MM.1S (cell line): ENCODE measurements at regions not wholly inside any gene's neighbourhood (a gene's known extent, or its start where the extent isn't known, plus 50 kb on each side); places are given as distances from the start of the nearest gene placed in this dataset.

ENCODE experiments used
- DNase-seq: peaks from one replicate; pipeline ENCODE4 v3.0.0-alpha.2; 2015
- H2AFZ ChIP-seq: fragments of 300-600 bp; sonication (generic); 2 replicates; pipeline ENCODE4 v1.6.0; 2016; ENCODE audit warnings: antibody characterized with exemption, low read length
- H3F3A ChIP-seq: fragments of 300-600 bp; sonication (generic); 2 replicates; pipeline ENCODE4 v1.6.1; 2016; ENCODE audit warnings: mild to moderate bottlenecking, antibody characterized with exemption, low read length, moderate library complexity, mixed read lengths; ENCODE audit not compliant: insufficient read depth
- H3K27ac ChIP-seq: fragments of 300-600 bp; sonication (generic); 2 replicates; pipeline ENCODE4 v1.5.1; 2016; ENCODE audit warnings: mild to moderate bottlenecking, low read length
- H3K27me3 ChIP-seq: fragments of 300-600 bp; sonication (generic); replicated peaks from 2 replicates; pipeline ENCODE4 v1.6.0; 2016; ENCODE audit warnings: low read length; ENCODE audit not compliant: insufficient read depth
- H3K36me3 ChIP-seq: fragments of 300-600 bp; sonication (generic); replicated peaks from 2 replicates; pipeline ENCODE4 v1.6.1; 2016; ENCODE audit warnings: mild to moderate bottlenecking, low read length, mixed read lengths; ENCODE audit not compliant: insufficient read depth
- H3K4me1 ChIP-seq: fragments of 300-600 bp; sonication (generic); 2 replicates; pipeline ENCODE4 v1.6.1; 2016; ENCODE audit warnings: low read length, mixed read lengths
- H3K4me2 ChIP-seq: fragments of 300-600 bp; sonication (generic); 2 replicates; pipeline ENCODE4 v1.6.0; 2016; ENCODE audit warnings: low read depth, low read length
- H3K4me3 ChIP-seq: fragments of 300-600 bp; sonication (generic); 2 replicates; pipeline ENCODE4 v1.5.1; 2016; ENCODE audit warnings: low read length, mixed read lengths
- H3K79me2 ChIP-seq: fragments of 300-600 bp; sonication (generic); 2 replicates; pipeline ENCODE4 v1.6.1; 2016; ENCODE audit warnings: mixed run types, low read length, mixed read lengths
- H3K9ac ChIP-seq: fragments of 300-600 bp; sonication (generic); 2 replicates; pipeline ENCODE4 v1.6.1; 2016; ENCODE audit warnings: low read length, mixed read lengths
- H3K9me2 ChIP-seq: fragments of 300-600 bp; sonication (generic); replicated peaks from 2 replicates; pipeline ENCODE4 v1.6.1; 2016; ENCODE audit warnings: mild to moderate bottlenecking, low read length, mixed read lengths; ENCODE audit not compliant: insufficient read depth
- H3K9me3 ChIP-seq: fragments of 300-600 bp; sonication (generic); replicated peaks from 2 replicates; pipeline ENCODE4 v1.6.1; 2016; ENCODE audit warnings: mild to moderate bottlenecking, low read length, mixed read lengths; ENCODE audit not compliant: insufficient read depth
- H4K20me1 ChIP-seq: fragments of 300-600 bp; sonication (generic); 2 replicates; pipeline ENCODE4 v1.6.1; 2016; ENCODE audit warnings: mild to moderate bottlenecking, low read length, moderate library complexity, mixed read lengths; ENCODE audit not compliant: insufficient read depth
- EZH2 ChIP-seq: fragments of 300-600 bp; sonication (generic); optimal IDR thresholded peaks from 2 replicates; pipeline ENCODE3; 2017; ENCODE audit warnings: low read depth, mild to moderate bottlenecking, antibody characterized with exemption, low read length, mixed read lengths
- EZH2phosphoT487 ChIP-seq: fragments of 300-600 bp; sonication (generic); IDR thresholded peaks from 2 replicates; pipeline ENCODE4 v1.6.1; 2018; ENCODE audit warnings: antibody characterized with exemption, low read length
- TF ChIP-seq, protein P1 (sequence below): fragments of 300-600 bp; sonication (generic); IDR thresholded peaks from 2 replicates; pipeline ENCODE4 v1.5.1; 2016; ENCODE audit warnings: antibody characterized with exemption, low read length, mixed read lengths

DNA sequence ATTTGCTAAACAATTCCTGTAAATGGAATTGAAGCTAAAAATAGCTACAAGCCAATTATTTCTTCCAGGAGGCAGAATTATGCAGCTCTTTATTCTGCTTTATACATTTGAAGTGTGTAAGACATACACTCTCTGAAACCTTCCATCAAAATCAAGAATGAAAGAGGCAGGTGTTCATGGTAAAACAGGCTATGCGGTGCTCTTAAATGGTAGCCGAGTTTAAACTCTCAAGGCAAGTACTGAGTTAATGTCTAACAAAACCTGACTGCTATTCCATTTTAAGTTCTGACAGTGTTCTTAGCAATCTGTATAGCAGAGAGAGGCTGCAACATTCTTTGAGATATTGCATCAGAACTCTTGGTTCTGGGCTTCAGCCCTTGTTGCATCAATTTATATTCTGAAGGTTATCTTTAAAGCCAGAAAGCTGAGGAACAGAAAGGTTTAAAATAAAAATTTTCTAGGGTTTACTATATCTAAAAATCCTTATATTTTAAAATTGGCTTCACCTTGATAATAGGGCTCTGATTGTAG, 248.3 kb upstream of the CCNG1 start:
- Histone ChIP-seq H3K27ac (peak overlapping the region; percentile 89), H3K4me2 (peak overlapping the region; percentile 65), H3K9me2 (no peaks in the 10 kb centered on the region), H3K4me3 (no peak overlapping the region), H3F3A (peaks cover 31% of the 10 kb centered on the region), H3K36me3 (no peaks in the 10 kb centered on the region), H3K4me1 (peaks cover 37% of the 10 kb centered on the region), H3K9me3 (no peaks in the 10 kb centered on the region), H3K79me2 (no peaks in the 10 kb centered on the region), H3K27me3 (no peaks in the 10 kb centered on the region), H3K9ac (peak overlapping the region; percentile 26; the same call in 1 of the 2 replicates), H4K20me1 (no peaks in the 10 kb centered on the region), H2AFZ (no peak overlapping the region)
- DNase-seq = peak; percentile 53
- no peak for TF ChIP-seq EZH2phosphoT487
- TF ChIP-seq EZH2 = no peak
- TF ChIP-seq, protein P1, sequence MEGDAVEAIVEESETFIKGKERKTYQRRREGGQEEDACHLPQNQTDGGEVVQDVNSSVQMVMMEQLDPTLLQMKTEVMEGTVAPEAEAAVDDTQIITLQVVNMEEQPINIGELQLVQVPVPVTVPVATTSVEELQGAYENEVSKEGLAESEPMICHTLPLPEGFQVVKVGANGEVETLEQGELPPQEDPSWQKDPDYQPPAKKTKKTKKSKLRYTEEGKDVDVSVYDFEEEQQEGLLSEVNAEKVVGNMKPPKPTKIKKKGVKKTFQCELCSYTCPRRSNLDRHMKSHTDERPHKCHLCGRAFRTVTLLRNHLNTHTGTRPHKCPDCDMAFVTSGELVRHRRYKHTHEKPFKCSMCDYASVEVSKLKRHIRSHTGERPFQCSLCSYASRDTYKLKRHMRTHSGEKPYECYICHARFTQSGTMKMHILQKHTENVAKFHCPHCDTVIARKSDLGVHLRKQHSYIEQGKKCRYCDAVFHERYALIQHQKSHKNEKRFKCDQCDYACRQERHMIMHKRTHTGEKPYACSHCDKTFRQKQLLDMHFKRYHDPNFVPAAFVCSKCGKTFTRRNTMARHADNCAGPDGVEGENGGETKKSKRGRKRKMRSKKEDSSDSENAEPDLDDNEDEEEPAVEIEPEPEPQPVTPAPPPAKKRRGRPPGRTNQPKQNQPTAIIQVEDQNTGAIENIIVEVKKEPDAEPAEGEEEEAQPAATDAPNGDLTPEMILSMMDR = no peak

DNA sequence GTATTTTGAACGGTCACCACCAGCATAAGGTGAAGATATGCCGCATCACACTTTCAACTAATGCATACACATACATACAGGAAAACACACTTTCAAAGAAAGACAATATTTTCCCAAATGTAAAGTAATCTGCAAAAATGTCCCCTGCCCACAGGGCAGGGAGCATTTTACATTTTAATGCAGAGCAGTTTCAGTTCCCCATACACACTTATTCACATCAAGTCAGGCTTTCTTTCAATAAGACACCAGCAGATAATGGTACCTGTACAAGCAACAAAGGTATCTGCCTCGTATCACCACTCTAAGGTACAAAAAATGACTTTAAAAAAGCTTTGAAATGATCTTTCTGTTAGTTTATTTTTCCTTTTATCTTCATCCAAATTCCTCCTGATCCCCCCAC, 247.1 kb upstream of the CCNG1 start:
- H3K9me3 ChIP-seq = no peaks in the 10 kb centered on the region
- H4K20me1 ChIP-seq = no peaks in the 10 kb centered on the region
- H3K36me3 ChIP-seq = no peaks in the 10 kb centered on the region
- no peaks in the 10 kb centered on the region for H3K27me3 ChIP-seq
- DNase-seq = peak; percentile 51
- peak overlapping the region; percentile 26 for H3K9ac ChIP-seq
- H3K9me2 ChIP-seq = no peaks in the 10 kb centered on the region
- H3K4me3 ChIP-seq = peak overlapping the region; percentile 24; the same call in 1 of the 2 replicates
- peak overlapping the region; percentile 89 for H3K27ac ChIP-seq
- TF ChIP-seq EZH2phosphoT487 = no peak
- TF ChIP-seq, protein P1 = no peak
- TF ChIP-seq EZH2 = no peak
- H3K4me1 ChIP-seq = peaks cover 37% of the 10 kb centered on the region
- H3K4me2 ChIP-seq = peak overlapping the region; percentile 65
- H2AFZ ChIP-seq = peak overlapping the region; percentile 38; the same call in 1 of the 2 replicates
- H3F3A ChIP-seq = peaks cover 31% of the 10 kb centered on the region
- H3K79me2 ChIP-seq = no peaks in the 10 kb centered on the region

DNA sequence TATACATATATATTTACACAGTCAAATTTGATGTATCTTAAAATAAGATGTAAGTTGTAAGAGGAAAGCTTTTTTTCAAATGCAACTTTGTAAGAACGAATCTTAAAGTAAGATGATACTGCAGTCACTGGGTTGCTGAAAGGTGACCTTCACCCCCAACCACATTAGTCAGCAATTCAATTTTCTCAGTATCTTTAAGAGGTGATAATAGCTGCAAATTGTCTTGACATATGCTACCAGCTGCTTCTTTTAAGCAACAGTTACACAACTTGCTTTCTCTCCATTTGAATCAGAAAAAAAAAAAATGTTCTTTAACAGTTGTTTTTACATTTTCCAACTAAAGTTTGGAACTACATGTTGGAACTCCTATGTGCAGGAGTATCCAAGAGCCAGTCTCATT, 246.6 kb upstream of the CCNG1 start:
- no peaks in the 10 kb centered on the region for H3K79me2 ChIP-seq
- TF ChIP-seq EZH2phosphoT487 = no peak
- TF ChIP-seq, protein P1 = no peak
- no peak for TF ChIP-seq EZH2
- H3K9me3 ChIP-seq = no peaks in the 10 kb centered on the region
- H3K4me3 ChIP-seq = peak overlapping the region; percentile 24; the same call in 1 of the 2 replicates
- H3K9ac ChIP-seq = peak overlapping the region; percentile 16; the same call in 1 of the 2 replicates
- peak overlapping the region; percentile 89 for H3K27ac ChIP-seq
- no peaks in the 10 kb centered on the region for H4K20me1 ChIP-seq
- peaks cover 37% of the 10 kb centered on the region for H3K4me1 ChIP-seq
- H3K9me2 ChIP-seq = no peaks in the 10 kb centered on the region
- peak overlapping the region; percentile 65; the same call in 1 of the 2 replicates for H3K4me2 ChIP-seq
- DNase-seq = peak; percentile 84
- 0 out of 2 replicates have a peak overlapping the region, but pooled peaks have one; percentile 38 for H2AFZ ChIP-seq
- H3K27me3 ChIP-seq = no peaks in the 10 kb centered on the region
- H3K36me3 ChIP-seq = no peaks in the 10 kb centered on the region
- peaks cover 31% of the 10 kb centered on the region for H3F3A ChIP-seq
